ENCODE measurements at regions not wholly inside any gene's neighbourhood (a gene's known extent, or its start where the extent isn't known, plus 50 kb on each side); places are given as distances from the start of the nearest gene placed in this dataset.

- ATAC-seq (no peak), DNase-seq (no peak)
- H3K4me1 ChIP-seq (ENCODE audit: control insufficient read depth in 2 of 2, insufficient read depth in 2 of 2, low read length in 2 of 2) = no peaks in the 10 kb centered on the region
- no peak overlapping the region for H3K27ac Mint-ChIP-seq
- H3K9me3 ChIP-seq (ENCODE audit: control insufficient read depth in 2 of 3, low read length in 3 of 3) = no peaks in the 10 kb centered on the region
- H3K36me3 ChIP-seq (ENCODE audit: control insufficient read depth in 2 of 3, insufficient read depth in 3 of 3, low read length in 3 of 3) = no peaks in the 10 kb centered on the region
- no peaks in the 10 kb centered on the region for H3K36me3 Mint-ChIP-seq
- no peak overlapping the region for H3K4me3 Mint-ChIP-seq
- intact Hi-C loops (cut with micrococcal nuclease) = no loop called here
- POLR2A ChIA-PET = no interaction called here
- no peak overlapping the region for H3K27ac ChIP-seq (ENCODE audit: low read depth, low read length)
- CTCF ChIA-PET = no interaction called here
- no peak overlapping the region for H3K4me3 ChIP-seq (ENCODE audit: low read length)
- no peaks in the 10 kb centered on the region for H3K27me3 ChIP-seq (ENCODE audit: control insufficient read depth in 2 of 2, insufficient read depth in 2 of 2, low read length in 2 of 2)
- no peaks in the 10 kb centered on the region for H3K27me3 Mint-ChIP-seq
- H3K9me3 Mint-ChIP-seq = peaks cover 0 to 19% (median 3%) of the 10 kb centered on the region in 11 donors
- no peaks in the 10 kb centered on the region for H3K4me1 Mint-ChIP-seq
Observed at GRCh38 chr2:5886462-5886861, 194.3 kb downstream of the SOX11 start.

GRCh38 chr2:5888126-5888525 lies 195.9 kb downstream of the SOX11 start:
- Histone ChIP-seq H3K9me3 (ENCODE audit: control insufficient read depth in 2 of 3, low read length in 3 of 3) (no peaks in the 10 kb centered on the region), H3K4me1 (ENCODE audit: control insufficient read depth in 2 of 2, insufficient read depth in 2 of 2, low read length in 2 of 2) (no peaks in the 10 kb centered on the region), H3K27me3 (ENCODE audit: control insufficient read depth in 2 of 2, insufficient read depth in 2 of 2, low read length in 2 of 2) (no peaks in the 10 kb centered on the region), H3K27ac (ENCODE audit: low read depth, low read length) (no peak overlapping the region), H3K4me3 (ENCODE audit: low read length) (no peak overlapping the region), H3K36me3 (ENCODE audit: control insufficient read depth in 2 of 3, insufficient read depth in 3 of 3, low read length in 3 of 3) (no peaks in the 10 kb centered on the region)
- Mint-ChIP-seq H3K9me3 (peaks cover 0 to 19% (median 3%) of the 10 kb centered on the region in 11 donors), H3K36me3 (no peaks in the 10 kb centered on the region), H3K4me3 (no peak overlapping the region), H3K27me3 (peaks cover 0 to 4% (median 0%) of the 10 kb centered on the region in 5 donors), H3K27ac (no peak overlapping the region), H3K4me1 (no peaks in the 10 kb centered on the region)
- POLR2A ChIA-PET = no interaction called here
- ATAC-seq (no peak), DNase-seq (no peak)
- intact Hi-C loops (cut with micrococcal nuclease) = no loop called here
- CTCF ChIA-PET = no interaction called here

- ChIA-PET CTCF (no interaction called here), POLR2A (no interaction called here)
- Mint-ChIP-seq H3K27me3 (peaks cover 0 to 8% (median 0%) of the 10 kb centered on the region in 5 donors), H3K4me1 (no peaks in the 10 kb centered on the region), H3K27ac (no peak overlapping the region), H3K4me3 (no peak overlapping the region), H3K36me3 (no peaks in the 10 kb centered on the region), H3K9me3 (peaks cover 0 to 20% (median 3%) of the 10 kb centered on the region in 11 donors)
- intact Hi-C loops (cut with micrococcal nuclease) = no loop called here
- ATAC-seq (no peak), DNase-seq (no peak)
- Histone ChIP-seq H3K4me3 (ENCODE audit: low read length) (no peak overlapping the region), H3K9me3 (ENCODE audit: control insufficient read depth in 2 of 3, low read length in 3 of 3) (no peaks in the 10 kb centered on the region), H3K27ac (ENCODE audit: low read depth, low read length) (no peak overlapping the region), H3K36me3 (ENCODE audit: control insufficient read depth in 2 of 3, insufficient read depth in 3 of 3, low read length in 3 of 3) (no peaks in the 10 kb centered on the region), H3K27me3 (ENCODE audit: control insufficient read depth in 2 of 2, insufficient read depth in 2 of 2, low read length in 2 of 2) (no peaks in the 10 kb centered on the region), H3K4me1 (ENCODE audit: control insufficient read depth in 2 of 2, insufficient read depth in 2 of 2, low read length in 2 of 2) (no peaks in the 10 kb centered on the region)
Observed at GRCh38 chr2:5889519-5889918, 197.3 kb downstream of the SOX11 start.

GRCh38 chr2:5894355-5894754 lies 202.2 kb downstream of the SOX11 start:
- no peak for ATAC-seq
- H3K4me3 Mint-ChIP-seq = no peak overlapping the region
- ChIA-PET CTCF (no interaction called here), POLR2A (no interaction called here)
- no peaks in the 10 kb centered on the region for H3K27me3 ChIP-seq (ENCODE audit: control insufficient read depth in 2 of 2, insufficient read depth in 2 of 2, low read length in 2 of 2)
- H3K36me3 Mint-ChIP-seq = no peaks in the 10 kb centered on the region
- H3K27me3 Mint-ChIP-seq = peaks cover 0 to 8% (median 0%) of the 10 kb centered on the region in 5 donors
- no peak overlapping the region for H3K4me3 ChIP-seq (ENCODE audit: low read length)
- no peak overlapping the region for H3K27ac ChIP-seq (ENCODE audit: low read depth, low read length)
- H3K27ac Mint-ChIP-seq = no peak overlapping the region
- no peaks in the 10 kb centered on the region for H3K36me3 ChIP-seq (ENCODE audit: control insufficient read depth in 2 of 3, insufficient read depth in 3 of 3, low read length in 3 of 3)
- peaks cover 0 to 17% (median 5%) of the 10 kb centered on the region in 11 donors for H3K9me3 Mint-ChIP-seq
- no peak for DNase-seq
- H3K9me3 ChIP-seq (ENCODE audit: control insufficient read depth in 2 of 3, low read length in 3 of 3) = peaks cover 0 to 3% (median 0%) of the 10 kb centered on the region in 3 experiments
- no peaks in the 10 kb centered on the region for H3K4me1 ChIP-seq (ENCODE audit: control insufficient read depth in 2 of 2, insufficient read depth in 2 of 2, low read length in 2 of 2)
- intact Hi-C loops (cut with micrococcal nuclease) = no loop called here
- H3K4me1 Mint-ChIP-seq = no peaks in the 10 kb centered on the region

- POLR2A ChIA-PET = no interaction called here
- peaks cover 0 to 8% (median 0%) of the 10 kb centered on the region in 5 donors for H3K27me3 Mint-ChIP-seq
- CTCF ChIA-PET = no interaction called here
- H3K36me3 ChIP-seq (ENCODE audit: control insufficient read depth in 2 of 3, insufficient read depth in 3 of 3, low read length in 3 of 3) = no peaks in the 10 kb centered on the region
- H3K4me1 ChIP-seq (ENCODE audit: control insufficient read depth in 2 of 2, insufficient read depth in 2 of 2, low read length in 2 of 2) = no peaks in the 10 kb centered on the region
- no peaks in the 10 kb centered on the region for H3K36me3 Mint-ChIP-seq
- no peak for ATAC-seq
- H3K9me3 ChIP-seq (ENCODE audit: control insufficient read depth in 2 of 3, low read length in 3 of 3) = peaks cover 0 to 3% (median 0%) of the 10 kb centered on the region in 3 experiments
- H3K27me3 ChIP-seq (ENCODE audit: control insufficient read depth in 2 of 2, insufficient read depth in 2 of 2, low read length in 2 of 2) = no peaks in the 10 kb centered on the region
- H3K9me3 Mint-ChIP-seq = peaks cover 0 to 16% (median 2%) of the 10 kb centered on the region in 11 donors
- no peak overlapping the region for H3K27ac ChIP-seq (ENCODE audit: low read depth, low read length)
- no peak overlapping the region for H3K4me3 ChIP-seq (ENCODE audit: low read length)
- no peak for DNase-seq
- no peak overlapping the region for H3K4me3 Mint-ChIP-seq
- H3K27ac Mint-ChIP-seq = no peak overlapping the region
- intact Hi-C loops (cut with micrococcal nuclease) = no loop called here
- H3K4me1 Mint-ChIP-seq = no peaks in the 10 kb centered on the region
Observed at GRCh38 chr2:5895284-5895683, 203.1 kb downstream of the SOX11 start.

- ChIA-PET POLR2A (no interaction called here), CTCF (no interaction called here)
- intact Hi-C loops (cut with micrococcal nuclease) = no loop called here
- Mint-ChIP-seq H3K36me3 (no peaks in the 10 kb centered on the region), H3K4me3 (no peak overlapping the region), H3K27ac (no peak overlapping the region), H3K4me1 (no peaks in the 10 kb centered on the region), H3K27me3 (peaks cover 0 to 8% (median 0%) of the 10 kb centered on the region in 5 donors), H3K9me3 (peaks cover 0 to 17% (median 2%) of the 10 kb centered on the region in 11 donors)
- ATAC-seq (no peak), DNase-seq (no peak)
- Histone ChIP-seq H3K9me3 (ENCODE audit: control insufficient read depth in 2 of 3, low read length in 3 of 3) (peaks cover 0 to 3% (median 0%) of the 10 kb centered on the region in 3 experiments), H3K4me3 (ENCODE audit: low read length) (no peak overlapping the region), H3K36me3 (ENCODE audit: control insufficient read depth in 2 of 3, insufficient read depth in 3 of 3, low read length in 3 of 3) (no peaks in the 10 kb centered on the region), H3K4me1 (ENCODE audit: control insufficient read depth in 2 of 2, insufficient read depth in 2 of 2, low read length in 2 of 2) (no peaks in the 10 kb centered on the region), H3K27me3 (ENCODE audit: control insufficient read depth in 2 of 2, insufficient read depth in 2 of 2, low read length in 2 of 2) (no peaks in the 10 kb centered on the region), H3K27ac (ENCODE audit: low read depth, low read length) (no peak overlapping the region)
Observed at GRCh38 chr2:5897249-5897648, 205.1 kb downstream of the SOX11 start.

GRCh38 chr2:5898667-5899066 lies 206.5 kb downstream of the SOX11 start:
- H3K4me3 Mint-ChIP-seq = no peak overlapping the region
- H3K9me3 Mint-ChIP-seq = peaks cover 0 to 10% (median 5%) of the 10 kb centered on the region in 11 donors
- no peak overlapping the region for H3K27ac Mint-ChIP-seq
- Histone ChIP-seq H3K4me1 (ENCODE audit: control insufficient read depth in 2 of 2, insufficient read depth in 2 of 2, low read length in 2 of 2) (no peaks in the 10 kb centered on the region), H3K9me3 (ENCODE audit: control insufficient read depth in 2 of 3, low read length in 3 of 3) (peaks cover 0 to 3% (median 0%) of the 10 kb centered on the region in 3 experiments), H3K27me3 (ENCODE audit: control insufficient read depth in 2 of 2, insufficient read depth in 2 of 2, low read length in 2 of 2) (no peaks in the 10 kb centered on the region), H3K4me3 (ENCODE audit: low read length) (no peak overlapping the region), H3K36me3 (ENCODE audit: control insufficient read depth in 2 of 3, insufficient read depth in 3 of 3, low read length in 3 of 3) (no peaks in the 10 kb centered on the region), H3K27ac (ENCODE audit: low read depth, low read length) (no peak overlapping the region)
- no peaks in the 10 kb centered on the region for H3K4me1 Mint-ChIP-seq
- H3K36me3 Mint-ChIP-seq = no peaks in the 10 kb centered on the region
- H3K27me3 Mint-ChIP-seq = no peaks in the 10 kb centered on the region
- ATAC-seq (no peak), DNase-seq (no peak)
- POLR2A ChIA-PET = no interaction called here
- CTCF ChIA-PET = no interaction called here
- intact Hi-C loops (cut with micrococcal nuclease) = no loop called here
